ENCODE measurements at regions not wholly inside any gene's neighbourhood (a gene's known extent, or its start where the extent isn't known, plus 50 kb on each side); places are given as distances from the start of the nearest gene placed in this dataset.

DNA sequence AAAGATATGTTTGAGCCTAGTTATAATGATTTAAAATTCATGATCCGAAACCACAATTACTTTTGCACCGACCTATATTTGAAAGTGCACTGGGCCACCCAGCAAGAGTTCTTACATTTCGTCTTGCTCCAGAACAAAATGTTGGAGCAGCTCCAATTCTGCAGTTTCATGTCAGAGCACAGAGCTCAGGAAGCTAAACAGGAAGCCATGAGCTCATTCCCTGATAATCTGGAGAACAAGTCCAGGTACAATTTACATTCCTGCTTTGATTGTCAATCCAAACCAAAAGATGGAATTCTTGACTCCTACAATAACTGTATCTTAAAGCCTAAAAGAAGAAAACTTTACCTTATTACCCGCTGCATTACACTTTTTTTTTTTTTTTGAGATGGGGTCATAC, 131.8 kb downstream of the KCTD12 start:
- DNase-seq (ENCODE audit: low read depth in 2 of 3, low spot score in 2 of 3): no peak

DNA sequence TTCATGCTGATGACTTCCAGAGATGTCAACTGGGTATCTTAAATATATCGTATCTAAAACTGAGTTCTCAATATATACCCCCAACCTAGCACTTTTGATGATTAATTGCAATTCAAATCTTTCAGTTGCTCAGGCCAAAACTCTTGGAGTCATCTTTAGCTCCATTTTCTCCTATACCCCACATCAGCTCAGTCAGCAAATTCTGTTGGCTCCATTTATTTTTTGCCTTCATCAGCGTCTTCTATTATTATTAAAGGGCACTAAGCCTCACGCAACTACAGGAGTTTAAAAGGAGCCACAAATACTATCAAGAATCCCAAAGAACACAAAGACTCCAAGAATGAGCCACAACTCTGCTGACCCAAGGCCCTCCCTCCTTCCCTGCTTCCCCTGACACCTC, 134.9 kb downstream of the KCTD12 start:
- no peak for DNase-seq (ENCODE audit: low read depth in 2 of 3, low spot score in 2 of 3)

DNA sequence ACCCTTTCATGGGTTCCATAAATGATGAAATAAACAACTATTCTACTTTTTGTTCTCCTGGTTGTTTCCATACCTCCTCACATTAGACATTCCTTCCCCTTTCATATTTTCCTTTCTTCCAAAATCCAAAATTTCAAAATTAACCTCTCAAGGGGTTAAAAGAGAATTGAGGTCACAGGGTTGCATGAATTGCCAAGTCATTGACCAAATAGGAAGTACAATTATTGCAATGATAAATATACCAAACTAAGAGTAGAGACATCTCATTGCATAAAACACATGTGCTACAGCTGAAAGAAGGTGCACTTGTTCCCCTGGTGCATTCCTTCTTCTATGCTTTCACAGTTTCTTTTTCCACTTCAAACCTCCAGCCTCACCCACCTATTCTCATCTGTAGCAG, 136.1 kb downstream of the KCTD12 start:
- DNase-seq (ENCODE audit: low read depth in 2 of 3, low spot score in 2 of 3): peak in 1 of 3 donors; percentile 31

- DNase-seq (ENCODE audit: low read depth in 2 of 3, low spot score in 2 of 3): peak in 2 of 3 donors; percentile 19 to 52
Measured at GRCh38 chr13:76745261-76746200, 140.7 kb downstream of the KCTD12 start.

DNA sequence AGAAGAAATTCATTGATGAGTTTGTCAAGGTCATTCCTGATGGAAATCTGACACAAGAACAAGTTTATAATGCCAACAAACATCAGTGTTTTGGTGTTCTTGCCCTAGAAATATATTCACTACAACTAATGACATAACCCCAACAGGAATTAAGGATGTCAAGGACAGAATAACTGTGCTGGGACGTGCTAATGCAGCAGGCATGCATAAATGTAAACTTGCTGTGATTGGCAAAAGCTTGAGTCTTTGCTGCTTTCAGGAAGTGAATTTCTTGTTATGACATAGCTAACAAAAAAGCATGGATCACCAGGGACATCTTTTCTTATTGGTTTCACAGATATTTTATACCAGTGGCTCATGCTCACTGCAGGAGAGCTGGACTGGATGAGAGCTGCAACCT, 144.6 kb downstream of the KCTD12 start:
- no peak for DNase-seq (ENCODE audit: low read depth in 2 of 3, low spot score in 2 of 3)

DNA sequence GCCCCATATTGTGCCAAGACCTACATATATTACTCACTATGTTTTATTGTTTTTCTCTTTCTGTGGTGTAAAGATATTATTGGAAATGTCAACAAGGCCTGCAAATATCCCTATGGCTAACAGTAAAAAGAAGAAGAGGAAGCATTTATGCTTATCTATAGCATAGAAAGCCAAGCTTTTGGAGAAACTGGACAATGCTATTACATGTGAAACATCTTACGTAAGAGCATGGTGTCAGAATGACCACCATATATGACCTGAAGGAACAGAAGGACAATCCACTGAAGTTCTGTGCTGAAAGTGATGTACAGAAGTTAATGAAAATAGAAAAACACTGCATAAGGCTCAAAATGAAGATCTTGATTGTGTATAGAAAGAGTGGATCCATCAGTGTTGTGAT, 145.2 kb downstream of the KCTD12 start:
- DNase-seq (ENCODE audit: low read depth in 2 of 3, low spot score in 2 of 3): no peak

GRCh38 chr13:76738616-76739015, 147.6 kb downstream of the KCTD12 start:
- DNase-seq (ENCODE audit: low read depth in 2 of 3, low spot score in 2 of 3): no peak

DNA sequence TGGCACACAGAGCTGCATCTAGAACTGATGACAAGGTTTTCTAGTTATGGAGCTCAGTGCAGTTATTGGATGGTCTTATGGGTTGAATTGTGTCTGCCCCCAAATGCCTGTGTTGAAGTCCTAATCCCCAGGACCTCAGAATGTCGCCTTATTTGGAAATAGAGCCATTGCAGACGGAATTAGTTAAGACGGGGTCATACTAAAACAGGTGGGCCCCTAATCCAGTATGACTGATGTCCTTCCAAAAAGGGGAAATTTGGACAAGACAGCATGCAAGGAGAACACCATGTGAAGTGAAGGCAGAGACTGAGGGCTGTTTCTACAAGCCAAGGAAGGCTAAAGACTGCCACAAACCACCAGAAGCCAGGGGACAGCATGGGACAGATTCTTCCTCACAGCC, 148.7 kb downstream of the KCTD12 start:
- DNase-seq (ENCODE audit: low read depth in 2 of 3, low spot score in 2 of 3): no peak

- no peak for DNase-seq (ENCODE audit: low read depth in 2 of 3, low spot score in 2 of 3)
Measured at GRCh38 chr13:76735641-76736040, 150.6 kb downstream of the KCTD12 start.

DNA sequence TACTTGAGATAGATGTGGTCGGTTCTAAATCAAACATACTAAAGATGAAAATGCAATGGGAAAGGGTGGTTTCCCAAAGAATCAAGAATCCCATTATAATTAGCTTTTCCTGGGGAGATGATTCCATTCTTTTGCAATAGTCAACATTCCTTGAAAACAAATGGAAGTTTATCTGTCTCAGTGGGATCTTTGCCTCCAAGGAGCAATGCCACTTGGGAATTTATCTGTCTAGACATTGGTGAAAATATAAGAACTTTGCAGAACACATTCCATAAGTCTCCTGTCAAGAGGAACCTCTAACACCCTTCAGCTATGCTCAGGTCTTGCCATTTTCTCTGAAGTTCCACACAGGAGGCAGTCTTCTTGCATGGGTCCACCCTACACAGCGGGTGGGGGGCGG, 152.5 kb downstream of the KCTD12 start:
- DNase-seq (ENCODE audit: low read depth in 2 of 3, low spot score in 2 of 3): no peak

GRCh38 chr13:76732367-76732766, 153.8 kb downstream of the KCTD12 start:
- no peak for DNase-seq (ENCODE audit: low read depth in 2 of 3, low spot score in 2 of 3)

GRCh38 chr13:76730220-76730619, 156.0 kb downstream of the KCTD12 start:
- no peak for DNase-seq (ENCODE audit: low read depth in 2 of 3, low spot score in 2 of 3)

DNA sequence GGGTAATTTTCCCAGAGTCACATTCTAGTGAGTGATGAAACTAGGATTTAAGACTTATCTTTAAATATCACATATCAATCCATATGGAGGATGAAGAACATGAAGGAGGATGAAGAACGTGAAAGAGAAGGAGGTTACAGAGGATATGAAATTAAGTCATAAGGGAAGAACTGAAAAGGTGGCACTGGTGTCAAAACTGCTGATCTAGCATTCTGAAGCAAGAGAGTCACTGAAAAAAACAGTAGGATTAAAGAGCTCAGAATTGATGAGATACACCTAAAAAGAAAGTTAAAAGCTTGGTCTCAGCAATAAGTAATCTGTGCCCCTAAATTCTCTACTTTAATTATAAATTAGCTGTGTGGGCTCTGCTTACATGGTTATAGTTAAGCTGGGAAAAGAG, 156.5 kb downstream of the KCTD12 start:
- DNase-seq (ENCODE audit: low read depth in 2 of 3, low spot score in 2 of 3): no peak

DNA sequence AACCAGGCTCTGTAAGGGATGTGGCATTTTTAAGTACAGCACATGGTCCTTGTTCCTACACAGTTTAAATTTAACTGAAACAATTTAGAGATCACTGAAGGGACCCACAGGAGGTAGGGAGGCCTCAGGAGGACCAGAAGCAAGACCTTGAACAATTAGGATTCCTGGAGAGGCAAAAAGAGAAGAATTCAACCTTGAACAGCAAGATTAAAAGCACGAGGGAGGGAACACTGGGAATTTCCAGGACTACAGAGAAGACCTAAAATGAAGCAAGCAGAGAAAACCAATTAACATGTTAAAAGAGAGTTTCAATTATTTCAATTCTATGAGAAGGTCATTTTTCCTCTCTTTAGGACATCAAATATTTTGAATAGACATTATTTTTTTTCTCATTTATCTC, 160.3 kb downstream of the KCTD12 start:
- DNase-seq (ENCODE audit: low read depth in 2 of 3, low spot score in 2 of 3): no peak

DNA sequence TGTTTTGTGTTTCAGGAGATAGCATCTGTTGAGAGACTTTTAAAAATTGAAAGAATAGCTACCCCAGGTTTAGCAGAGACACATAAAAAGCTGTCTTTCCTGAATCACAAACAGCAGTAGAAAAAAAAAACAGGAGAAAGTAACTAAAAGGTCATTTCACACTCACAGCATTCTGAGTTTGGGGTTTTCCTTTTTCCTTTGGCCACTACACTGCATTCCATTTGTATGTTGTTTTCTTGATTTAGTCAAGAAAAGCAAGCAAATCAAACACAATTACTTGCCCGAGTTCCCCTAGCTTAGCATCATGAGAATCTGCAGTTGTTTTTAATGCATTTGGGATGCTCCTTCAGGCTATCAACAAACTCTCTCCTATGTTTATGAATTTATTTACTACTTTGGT, 161.0 kb downstream of the KCTD12 start:
- no peak for DNase-seq (ENCODE audit: low read depth in 2 of 3, low spot score in 2 of 3)

GRCh38 chr13:76724421-76724820, 161.8 kb downstream of the KCTD12 start:
- DNase-seq (ENCODE audit: low read depth in 2 of 3, low spot score in 2 of 3): no peak

- peak in 2 of 3 donors; percentile 78 to 91 for DNase-seq (ENCODE audit: low read depth in 2 of 3, low spot score in 2 of 3)
Measured at GRCh38 chr13:76723551-76724232, 162.5 kb downstream of the KCTD12 start.

- DNase-seq (ENCODE audit: low read depth in 2 of 3, low spot score in 2 of 3): no peak
Measured at GRCh38 chr13:76722782-76723181, 163.4 kb downstream of the KCTD12 start.

- DNase-seq (ENCODE audit: low read depth in 2 of 3, low spot score in 2 of 3): no peak
Measured at GRCh38 chr13:76720821-76721220, 165.4 kb downstream of the KCTD12 start.

GRCh38 chr13:76720416-76720815, 165.8 kb downstream of the KCTD12 start:
- no peak for DNase-seq (ENCODE audit: low read depth in 2 of 3, low spot score in 2 of 3)

- no peak for DNase-seq (ENCODE audit: low read depth in 2 of 3, low spot score in 2 of 3)
Measured at GRCh38 chr13:76719955-76720354, 166.2 kb downstream of the KCTD12 start.

DNA sequence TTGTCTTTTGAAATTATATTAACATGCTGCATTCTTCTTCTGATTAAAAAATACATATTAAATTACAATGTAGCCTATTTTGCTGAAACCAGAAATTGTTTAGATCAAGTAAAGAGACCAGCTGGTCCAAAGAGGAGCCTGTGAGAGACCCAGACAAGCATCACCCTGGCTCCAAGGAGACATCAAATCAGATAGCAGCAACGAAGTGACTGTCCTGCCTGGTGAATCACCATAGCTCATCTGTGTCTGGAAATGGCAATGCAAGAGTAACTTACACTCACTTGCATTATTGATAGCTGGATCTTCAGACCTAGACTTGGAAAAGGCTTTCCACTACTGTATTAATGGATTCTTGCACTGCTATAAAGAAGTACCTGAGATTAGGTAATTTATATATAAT, 169.1 kb downstream of the KCTD12 start:
- DNase-seq (ENCODE audit: low read depth in 2 of 3, low spot score in 2 of 3): no peak

Measured in hematopoietic multipotent progenitor cell (in vitro differentiated cells).